ENCODE measurements at regions not wholly inside any gene's neighbourhood (a gene's known extent, or its start where the extent isn't known, plus 50 kb on each side); places are given as distances from the start of the nearest gene placed in this dataset.
"Not testable (repeated sequence)": the region's sequence is repeated elsewhere in the genome, so short reads cannot be mapped to it uniquely, and the experiment has no call there.

GRCh38 chr6:47180633-47181032 is 129.1 kb downstream of the TNFRSF21 start:
- no peak for DNase-seq

GRCh38 chr6:47179286-47179685 is 130.4 kb downstream of the TNFRSF21 start:
- DNase-seq = no peak

GRCh38 chr6:47175656-47176055 is 133.5 kb upstream of the ADGRF1 start:
- no peak for DNase-seq

- DNase-seq = no peak
Measured at GRCh38 chr6:47174502-47175023, 132.4 kb upstream of the ADGRF1 start.

GRCh38 chr6:47174063-47174462 is 131.9 kb upstream of the ADGRF1 start:
- not testable (repeated sequence) for DNase-seq

GRCh38 chr6:47173145-47173544 is 131.0 kb upstream of the ADGRF1 start:
- DNase-seq = not testable (repeated sequence)

GRCh38 chr6:47170617-47170947 is 128.4 kb upstream of the ADGRF1 start:
- no peak for DNase-seq

GRCh38 chr6:47169785-47170616 is 127.9 kb upstream of the ADGRF1 start:
- DNase-seq = no peak

GRCh38 chr6:47168180-47168579 is 126.0 kb upstream of the ADGRF1 start:
- peak; percentile 31 for DNase-seq

GRCh38 chr6:47165918-47166317 is 123.8 kb upstream of the ADGRF1 start:
- no peak for DNase-seq

GRCh38 chr6:47164877-47165276 is 122.7 kb upstream of the ADGRF1 start:
- no peak for DNase-seq

- no peak for DNase-seq
Measured at GRCh38 chr6:47163536-47163935, 121.4 kb upstream of the ADGRF1 start.

GRCh38 chr6:47162793-47163192 is 120.7 kb upstream of the ADGRF1 start:
- no peak for DNase-seq

GRCh38 chr6:47162231-47162630 is 120.1 kb upstream of the ADGRF1 start:
- no peak for DNase-seq

GRCh38 chr6:47161176-47161687 is 119.1 kb upstream of the ADGRF1 start:
- DNase-seq = no peak

GRCh38 chr6:47160702-47161101 is 118.6 kb upstream of the ADGRF1 start:
- no peak for DNase-seq

GRCh38 chr6:47159763-47160162 is 117.6 kb upstream of the ADGRF1 start:
- DNase-seq = no peak

- DNase-seq = no peak
Measured at GRCh38 chr6:47157653-47158219, 115.6 kb upstream of the ADGRF1 start.

GRCh38 chr6:47157063-47157462 is 114.9 kb upstream of the ADGRF1 start:
- no peak for DNase-seq

GRCh38 chr6:47156196-47156595 is 114.1 kb upstream of the ADGRF1 start:
- no peak for DNase-seq

- DNase-seq = no peak
Measured at GRCh38 chr6:47153404-47153755, 111.2 kb upstream of the ADGRF1 start.

- DNase-seq = no peak
Measured at GRCh38 chr6:47152666-47153403, 110.7 kb upstream of the ADGRF1 start.

- no peak for DNase-seq
Measured at GRCh38 chr6:47151232-47151898, 109.2 kb upstream of the ADGRF1 start.

All from NCI-H2227 treated with DMSO at 0.1 percent for 48 hours (cell line).